ENCODE measurements at regions not wholly inside any gene's neighbourhood (a gene's known extent, or its start where the extent isn't known, plus 50 kb on each side); places are given as distances from the start of the nearest gene placed in this dataset.

- DNase-seq = no peak
These were observed 621.9 kb upstream of the POU3F2 start for GRCh38 chr6:98212468-98212867.

- no peak for DNase-seq
These were observed 618.8 kb upstream of the POU3F2 start for GRCh38 chr6:98215531-98215930.

- no peak for DNase-seq
These were observed 604.1 kb upstream of the POU3F2 start for GRCh38 chr6:98230250-98230649.

GRCh38 chr6:98239057-98239456 is 595.3 kb upstream of the POU3F2 start:
- DNase-seq = no peak

- no peak for DNase-seq
These were observed 592.7 kb upstream of the POU3F2 start for GRCh38 chr6:98241630-98242029.

GRCh38 chr6:98254624-98255023 is 579.8 kb upstream of the POU3F2 start:
- no peak for DNase-seq

GRCh38 chr6:98260382-98260781 is 574.0 kb upstream of the POU3F2 start:
- DNase-seq = no peak

- DNase-seq = no peak
These were observed 562.3 kb upstream of the POU3F2 start for GRCh38 chr6:98272060-98272459.

- no peak for DNase-seq
These were observed 559.7 kb upstream of the POU3F2 start for GRCh38 chr6:98274691-98275090.

GRCh38 chr6:98280492-98280891 is 553.9 kb upstream of the POU3F2 start:
- no peak for DNase-seq

- no peak for DNase-seq
These were observed 547.8 kb upstream of the POU3F2 start for GRCh38 chr6:98286620-98287019.

- DNase-seq = no peak
These were observed 546.5 kb upstream of the POU3F2 start for GRCh38 chr6:98287876-98288275.

- no peak for DNase-seq
These were observed 541.6 kb upstream of the POU3F2 start for GRCh38 chr6:98292810-98293209.

- DNase-seq = no peak
These were observed 538.7 kb upstream of the POU3F2 start for GRCh38 chr6:98295515-98296175.

- no peak for DNase-seq
These were observed 525.8 kb upstream of the POU3F2 start for GRCh38 chr6:98308564-98308963.

GRCh38 chr6:98310443-98310842 is 523.9 kb upstream of the POU3F2 start:
- no peak for DNase-seq

- DNase-seq = no peak
These were observed 510.8 kb upstream of the POU3F2 start for GRCh38 chr6:98323605-98324004.

- no peak for DNase-seq
These were observed 509.9 kb upstream of the POU3F2 start for GRCh38 chr6:98324446-98324845.

GRCh38 chr6:98325366-98325765 is 509.0 kb upstream of the POU3F2 start:
- no peak for DNase-seq

- no peak for DNase-seq
These were observed 501.1 kb upstream of the POU3F2 start for GRCh38 chr6:98333273-98333672.

- DNase-seq = no peak
These were observed 498.8 kb upstream of the POU3F2 start for GRCh38 chr6:98335594-98335993.

GRCh38 chr6:98339506-98339905 is 494.9 kb upstream of the POU3F2 start:
- no peak for DNase-seq

- DNase-seq = no peak
These were observed 491.4 kb upstream of the POU3F2 start for GRCh38 chr6:98343004-98343403.

- DNase-seq = no peak
These were observed 490.6 kb upstream of the POU3F2 start for GRCh38 chr6:98343797-98344196.

GRCh38 chr6:98352348-98352747 is 482.0 kb upstream of the POU3F2 start:
- DNase-seq = no peak

GRCh38 chr6:98358173-98358572 is 476.2 kb upstream of the POU3F2 start:
- no peak for DNase-seq
